Upper lobe of left lung (tissue), 4 donors: ENCODE measurements at regions not wholly inside any gene's neighbourhood (a gene's known extent, or its start where the extent isn't known, plus 50 kb on each side); places are given as distances from the start of the nearest gene placed in this dataset.

ENCODE experiments used
- CTCF ChIP-seq, 6 experiments: fragments of 450-650 bp in 4 of 6; fragments of 200-600 bp in 2 of 6; sonication (generic) in 2 of 6; IDR thresholded peaks; one replicate each; pipeline ENCODE4 v1.5.1; 2016 to 2019; ENCODE audit warnings: antibody characterized with exemption in 6 of 6
- EP300 ChIP-seq, 4 donors: sonication (generic); formaldehyde crosslinking; IDR thresholded peaks; one replicate each; pipeline ENCODE4 v1.5.1; 2017; ENCODE audit warnings: antibody characterized with exemption in 4 of 4, control low read depth in 2 of 4
- POLR2A ChIP-seq, 4 donors: fragments of 450-650 bp; IDR thresholded peaks; one replicate each; pipeline ENCODE4 v1.5.1; 2016 to 2017; ENCODE audit warnings: antibody characterized with exemption in 4 of 4, mild to moderate bottlenecking in 2 of 4
- POLR2AphosphoS5 ChIP-seq, 2 donors: sonication (generic); formaldehyde crosslinking; IDR thresholded peaks; one replicate each; pipeline ENCODE4 v1.5.1; 2017; ENCODE audit warnings: antibody characterized with exemption in 2 of 2

DNA sequence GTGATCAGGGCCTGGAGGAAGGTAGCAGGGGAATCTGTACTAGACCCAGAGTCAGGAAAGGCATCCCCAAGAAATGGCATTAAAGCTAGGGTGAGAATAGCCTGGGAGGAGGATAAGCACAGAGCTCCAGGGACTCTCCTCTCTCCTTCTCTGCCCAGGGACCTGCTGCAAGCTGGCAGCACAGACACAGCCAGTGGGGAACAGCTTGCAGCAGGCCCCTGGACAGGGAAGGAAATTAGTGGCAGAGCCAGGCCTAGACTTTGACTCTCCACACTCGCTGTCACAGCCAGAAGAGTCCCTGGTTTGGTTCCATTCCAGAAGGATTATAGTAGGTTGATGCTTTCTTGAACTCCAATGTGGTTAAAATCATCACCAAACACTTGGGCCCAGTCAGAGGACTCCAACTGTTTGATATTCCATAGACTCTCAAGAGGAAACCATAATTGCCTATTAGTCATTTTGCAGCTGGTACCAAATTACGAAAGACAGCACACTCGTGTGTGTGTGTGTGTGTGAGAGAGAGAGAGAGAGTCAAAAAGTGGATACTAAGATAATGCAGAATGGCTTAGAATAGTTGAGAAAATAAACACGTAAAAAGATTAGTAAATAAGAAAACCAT, 95.5 kb upstream of the ATP8B1 start:
- no peak for TF ChIP-seq EP300 (IDR thresholded peaks at IDR 0.05)
- TF ChIP-seq CTCF (IDR thresholded peaks at IDR 0.05) = no peak
- no peak for TF ChIP-seq POLR2A (IDR thresholded peaks at IDR 0.05)
- TF ChIP-seq POLR2AphosphoS5 (IDR thresholded peaks at IDR 0.05) = no peak
